HG02981 (cell line): ENCODE measurements at regions not wholly inside any gene's neighbourhood (a gene's known extent, or its start where the extent isn't known, plus 50 kb on each side); places are given as distances from the start of the nearest gene placed in this dataset.
A peak's percentile ranks its signal among the peaks of the same experiment; 100 is the strongest.

Experiments
- ATAC-seq: cut with Tn5 transposase; IDR thresholded peaks from one replicate; pipeline ENCODE4 v1.9.1; 2021; ENCODE audit warnings: mild to moderate bottlenecking, moderate library complexity; ENCODE audit not compliant: unreplicated experiment

DNA sequence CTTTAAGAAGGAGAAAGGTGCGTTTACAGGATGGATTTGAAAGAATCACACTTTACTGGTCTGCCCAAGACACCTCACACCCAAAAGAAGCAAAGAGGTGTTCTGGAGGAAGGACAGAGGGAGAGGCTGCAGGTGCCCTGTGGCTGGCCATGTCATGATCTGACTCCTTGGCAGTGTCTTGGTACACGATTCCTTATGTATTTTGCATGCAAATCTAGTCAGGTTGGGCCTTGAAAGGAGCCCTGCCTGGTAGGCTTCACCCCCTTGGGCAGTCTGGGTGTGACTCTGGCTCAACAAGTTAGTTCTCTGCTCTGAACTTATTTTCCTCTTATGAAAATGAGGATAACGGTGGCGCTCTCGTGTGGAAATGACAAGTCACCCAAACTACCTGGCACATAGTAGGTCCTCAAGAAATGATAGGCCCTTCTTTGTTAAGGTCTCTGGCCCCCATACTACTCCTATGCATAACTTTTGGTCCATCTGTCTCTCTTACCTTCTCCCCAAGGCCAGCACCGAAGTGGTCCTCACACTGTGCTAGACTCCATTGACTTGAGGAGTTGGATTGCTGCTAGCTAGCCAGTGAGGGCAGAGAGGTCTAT is 212.5 kb downstream of the SEMA6A start:
- no peak for ATAC-seq

DNA sequence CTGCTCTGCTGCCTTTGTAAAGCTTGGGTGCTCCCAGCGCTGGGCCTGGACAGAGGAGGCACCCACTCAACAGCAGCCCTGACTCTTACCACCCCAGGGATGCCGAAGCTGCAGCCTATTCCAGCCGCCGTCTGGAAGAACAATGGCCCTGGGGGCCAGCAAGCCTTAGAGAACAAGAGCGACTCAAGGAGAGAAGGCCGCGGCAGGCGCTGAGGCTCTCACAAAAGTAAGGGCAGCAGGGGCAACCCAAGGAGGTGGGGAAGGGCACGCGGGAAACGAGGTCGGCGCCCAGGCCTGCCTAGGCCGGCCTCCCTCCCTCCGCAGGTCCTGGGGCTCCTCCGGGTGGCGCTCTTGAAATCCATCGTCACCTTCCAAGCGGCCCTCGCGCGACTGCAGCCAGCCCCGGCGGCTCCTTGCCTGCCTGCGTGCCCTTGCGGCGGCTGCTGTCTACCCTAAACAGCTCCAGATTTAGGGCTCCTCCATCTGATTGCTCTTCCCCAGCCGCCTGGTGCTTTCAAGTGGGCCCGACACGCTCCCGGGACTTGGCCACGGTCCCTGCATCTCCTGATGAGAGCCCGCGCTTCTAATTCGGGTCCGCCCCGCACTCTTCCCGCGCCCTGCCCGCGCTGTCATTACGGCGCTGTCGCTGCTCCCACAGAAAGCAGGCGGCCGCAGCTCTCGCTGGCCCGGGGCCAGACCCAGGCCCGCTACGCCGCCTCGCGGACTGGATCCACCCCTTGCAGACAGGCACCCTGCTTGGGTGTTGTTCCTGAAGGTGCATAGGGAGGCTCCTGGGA is 213.3 kb downstream of the SEMA6A start:
- no peak for ATAC-seq

DNA sequence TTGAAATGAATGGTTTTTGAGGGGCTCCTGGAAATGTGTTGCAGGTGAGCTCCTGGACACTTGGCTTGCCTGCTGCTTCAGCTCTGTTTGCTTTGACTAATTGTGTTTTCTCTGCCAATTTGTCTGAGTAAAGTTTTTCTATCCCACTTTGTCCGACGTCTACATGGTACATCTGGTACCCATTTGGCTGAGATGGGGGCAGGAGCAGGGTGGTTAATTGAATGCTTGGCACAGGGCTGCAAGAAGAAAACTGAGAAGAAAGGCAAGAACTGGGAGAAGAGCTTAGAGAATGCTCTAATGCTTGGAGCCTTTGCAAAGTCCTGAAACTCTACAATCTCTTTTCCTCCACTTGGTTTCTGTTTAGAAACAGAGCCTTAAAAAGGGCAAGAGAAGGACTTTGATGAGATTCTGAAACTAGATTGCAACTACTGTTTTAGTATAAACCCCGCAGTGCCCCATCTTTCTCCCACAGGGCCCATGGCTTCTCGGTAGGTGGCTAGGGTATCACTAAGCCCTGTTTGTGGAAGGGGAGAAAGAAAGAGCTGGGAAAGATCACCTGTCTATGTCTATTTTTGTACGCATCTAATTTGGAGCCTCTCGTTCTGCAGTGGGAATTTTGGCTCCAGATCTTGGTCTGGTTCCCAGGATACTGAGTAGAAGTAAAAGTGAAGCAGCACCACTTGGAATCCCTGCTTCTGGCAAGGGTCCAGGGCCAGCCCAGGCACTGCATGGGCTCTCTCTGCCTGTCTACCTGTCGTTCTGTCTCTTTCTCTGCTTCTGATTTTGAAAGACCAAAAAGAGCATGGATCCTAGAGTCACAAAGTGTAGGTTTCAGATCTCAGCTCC is 214.4 kb downstream of the SEMA6A start:
- no peak for ATAC-seq

DNA sequence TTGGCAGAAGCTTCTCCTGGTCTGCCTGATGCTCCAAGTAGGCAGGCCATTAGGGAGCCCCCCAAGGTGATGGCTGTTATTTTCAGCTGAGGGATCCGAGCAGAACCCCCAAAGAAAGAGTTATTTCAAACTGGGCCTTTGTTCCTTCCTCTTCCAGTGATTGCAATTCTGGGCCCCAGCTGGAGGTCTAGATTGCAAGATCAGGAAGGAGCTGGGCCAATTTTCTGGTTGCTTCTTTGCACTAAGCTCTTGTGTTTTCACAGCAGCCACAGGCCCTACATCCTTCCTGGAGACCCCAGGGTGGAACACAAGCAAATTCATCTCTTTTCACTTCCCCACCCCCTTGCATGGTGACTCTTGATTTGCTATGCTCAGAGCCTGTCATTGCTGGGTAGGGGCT is 215.0 kb downstream of the SEMA6A start:
- no peak for ATAC-seq

DNA sequence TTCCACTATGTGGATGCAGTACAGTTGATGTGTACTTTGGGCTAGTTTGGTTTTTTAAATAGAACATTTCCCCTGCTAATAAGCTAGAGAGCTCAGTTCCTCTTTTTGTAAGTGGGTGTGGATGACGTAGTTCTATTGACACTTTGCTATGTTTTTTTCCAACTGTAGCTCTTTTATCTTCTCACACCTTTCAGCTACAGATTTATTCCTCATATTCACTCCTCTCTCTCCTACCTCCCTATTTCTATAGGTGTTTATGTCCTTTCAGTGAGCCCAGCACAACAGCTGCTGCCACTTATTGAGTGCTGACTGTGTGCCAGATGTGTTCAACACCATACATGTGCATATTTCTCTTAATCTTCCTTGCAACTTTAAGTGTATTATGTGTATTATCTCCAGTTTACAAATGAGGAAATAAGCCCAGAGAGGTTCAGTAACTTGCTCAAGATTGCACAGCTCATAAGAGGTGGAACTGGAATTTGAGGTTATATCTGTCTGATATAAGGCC is 215.7 kb downstream of the SEMA6A start:
- ATAC-seq: peak; percentile 98

DNA sequence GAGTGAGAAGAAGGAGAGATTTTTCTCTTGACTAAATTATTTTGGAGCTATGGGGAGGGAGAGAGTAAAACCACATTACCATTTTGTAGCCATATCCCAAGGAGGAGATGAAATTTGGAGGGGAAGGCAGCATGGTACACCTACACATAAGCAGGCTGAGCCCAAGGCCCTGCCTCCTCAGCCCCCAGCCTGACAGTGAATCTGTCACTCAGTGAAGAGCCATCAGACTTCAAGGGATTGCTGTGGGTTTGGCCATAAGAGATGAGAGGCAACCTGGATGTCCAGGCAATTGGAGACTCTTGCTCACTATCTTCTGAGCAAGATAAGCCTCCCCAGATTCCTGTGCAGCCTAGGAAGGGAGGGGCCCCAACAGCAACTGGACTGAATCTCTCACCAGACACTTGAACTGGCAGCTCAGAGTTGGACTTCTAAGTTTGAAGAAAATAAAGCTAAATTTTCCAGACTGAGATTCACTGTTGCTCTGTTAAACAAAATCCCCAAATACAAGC is 216.6 kb downstream of the SEMA6A start:
- ATAC-seq: no peak

DNA sequence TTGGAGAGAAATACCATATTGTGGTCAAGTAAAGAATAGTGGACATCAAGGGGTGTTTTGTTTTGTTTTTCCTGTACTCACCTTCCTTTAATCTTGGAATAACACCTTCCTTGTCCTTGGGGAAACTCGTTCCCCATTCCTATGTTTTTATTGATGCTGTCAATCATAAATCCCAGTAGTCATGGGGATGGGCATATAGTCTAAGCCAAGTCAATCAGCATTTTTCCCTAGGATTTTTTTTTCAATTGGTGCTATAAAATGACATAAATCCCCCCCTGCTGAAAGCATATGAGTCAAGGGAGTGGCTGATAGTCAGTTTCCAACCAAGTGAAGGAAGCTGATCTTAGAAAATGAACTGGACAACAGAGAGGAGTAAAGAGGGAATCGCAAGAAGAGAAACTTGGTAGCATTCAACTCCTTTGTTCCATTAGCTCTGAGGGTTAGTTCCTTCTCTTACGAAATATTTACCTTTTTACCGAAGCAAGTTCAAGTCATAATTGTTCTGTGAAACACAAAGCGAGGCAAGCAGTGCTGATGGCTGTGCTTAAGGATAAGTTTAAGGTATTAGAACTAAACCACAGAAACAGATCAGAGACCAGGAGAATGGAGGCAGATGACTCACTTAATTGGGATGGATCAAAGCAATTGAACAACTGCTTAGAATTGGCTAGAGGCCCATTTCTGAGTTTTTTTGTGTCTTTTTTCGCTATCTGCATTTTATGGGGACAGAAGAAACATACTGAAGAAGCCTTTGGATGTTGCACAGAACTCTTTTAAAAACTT is 218.6 kb downstream of the SEMA6A start:
- no peak for ATAC-seq

DNA sequence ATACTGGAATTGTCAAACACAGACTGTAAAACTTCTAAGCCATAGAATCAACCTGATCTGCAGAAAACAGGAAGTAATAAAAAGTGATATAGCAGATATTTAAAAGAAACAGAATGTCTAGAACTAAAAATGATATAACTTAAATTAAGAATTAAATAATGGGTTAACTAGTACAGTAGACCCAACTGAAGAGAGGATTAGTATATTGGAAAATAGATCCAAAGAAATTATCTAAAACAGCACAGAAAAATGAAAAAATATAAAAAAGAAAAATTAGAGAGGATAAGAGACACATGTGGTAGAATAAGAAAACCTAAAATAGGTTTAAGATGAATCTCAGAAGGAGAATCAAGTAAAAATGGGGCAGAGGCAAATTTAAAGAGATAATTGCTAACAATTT is 219.9 kb downstream of the SEMA6A start:
- no peak for ATAC-seq

DNA sequence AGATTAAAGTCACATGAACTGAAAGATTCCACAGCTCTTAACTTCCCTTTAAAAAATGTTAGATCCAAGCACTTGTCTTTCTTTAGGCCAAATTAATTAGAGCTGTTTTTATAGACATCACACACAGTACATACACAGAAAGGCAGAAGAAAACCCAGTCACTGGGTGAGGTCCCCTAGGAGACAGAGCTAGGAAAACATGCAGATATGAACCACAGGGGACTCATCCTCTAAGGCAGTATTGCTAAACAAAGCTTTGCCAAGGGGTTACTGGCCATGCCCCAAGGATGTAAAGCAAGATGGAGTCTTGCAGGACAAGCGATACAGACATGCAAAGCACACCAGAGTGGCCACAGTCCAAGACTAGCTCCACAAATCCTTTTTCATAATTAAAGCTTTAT is 227.0 kb downstream of the SEMA6A start:
- no peak for ATAC-seq

DNA sequence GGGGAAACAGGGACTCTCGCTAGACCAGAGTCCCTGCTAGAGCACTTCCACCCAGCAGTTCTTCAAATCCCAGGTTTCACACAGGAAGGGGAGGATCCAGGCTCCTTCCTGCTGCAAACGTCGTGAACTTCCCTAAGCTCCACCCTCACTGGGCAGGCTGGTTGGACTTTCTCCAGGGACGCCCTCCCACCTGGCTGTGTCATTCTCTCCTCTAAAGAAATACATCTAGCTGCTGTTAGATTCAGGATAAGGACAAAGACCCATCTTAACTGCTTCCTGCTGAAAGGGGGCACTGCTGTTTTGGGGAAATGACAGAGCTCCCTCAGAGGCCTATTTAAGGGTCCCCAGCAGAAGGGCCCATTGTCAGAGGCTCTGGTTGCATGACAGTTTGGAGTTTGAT is 230.7 kb downstream of the SEMA6A start:
- ATAC-seq: no peak
